CD4-positive, alpha-beta T cell treated with Interleukin-17A for 1 hour (primary cell): ENCODE measurements at regions not wholly inside any gene's neighbourhood (a gene's known extent, or its start where the extent isn't known, plus 50 kb on each side); places are given as distances from the start of the nearest gene placed in this dataset.
"Not testable (repeated sequence)": the region's sequence is repeated elsewhere in the genome, so short reads cannot be mapped to it uniquely, and the experiment has no call there.

ENCODE experiments used
- DNase-seq: peaks from one replicate; pipeline ENCODE4 v3.0.0-alpha.2; 2020

DNA sequence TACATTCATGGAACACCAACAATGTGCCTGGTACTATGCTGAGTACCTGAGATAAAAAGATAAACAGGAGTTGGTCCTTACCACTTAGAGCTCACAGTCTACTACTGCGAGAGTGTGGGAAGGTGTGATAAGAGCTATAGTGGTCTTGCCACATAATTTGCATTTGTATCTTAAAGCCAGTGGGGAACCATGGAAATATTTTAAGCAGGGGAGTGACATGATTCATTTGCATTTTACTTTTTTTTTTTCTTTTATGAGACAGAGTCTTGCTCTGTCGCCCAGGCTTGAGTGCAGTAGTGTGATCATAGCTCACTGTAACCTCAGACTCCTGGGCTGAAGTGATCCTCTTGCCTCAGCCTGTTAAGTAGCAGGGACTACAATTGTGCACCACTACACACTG lies 53.6 kb downstream of the SRGAP2 start:
- not testable (repeated sequence) for DNase-seq

DNA sequence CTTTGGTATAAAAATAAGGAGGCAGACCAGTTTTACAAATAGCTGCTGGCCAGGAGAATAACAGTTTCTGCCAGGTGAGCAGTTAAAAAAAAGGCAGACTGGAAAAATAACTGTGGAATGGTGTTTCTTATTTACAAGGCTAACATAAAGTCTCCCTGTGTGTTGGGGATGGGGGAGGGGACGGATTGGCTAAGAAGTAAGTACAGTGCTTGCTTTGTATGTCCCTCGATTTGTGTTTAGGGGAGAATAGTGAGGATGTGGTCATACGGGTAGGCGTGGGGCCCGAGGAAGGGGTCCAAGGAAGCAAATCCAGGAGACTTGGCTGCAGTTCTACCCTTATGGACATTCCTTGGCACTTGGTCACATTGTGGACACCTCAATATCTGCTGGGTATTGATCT lies 58.1 kb downstream of the SRGAP2 start:
- DNase-seq, result not testable (repeated sequence)

DNA sequence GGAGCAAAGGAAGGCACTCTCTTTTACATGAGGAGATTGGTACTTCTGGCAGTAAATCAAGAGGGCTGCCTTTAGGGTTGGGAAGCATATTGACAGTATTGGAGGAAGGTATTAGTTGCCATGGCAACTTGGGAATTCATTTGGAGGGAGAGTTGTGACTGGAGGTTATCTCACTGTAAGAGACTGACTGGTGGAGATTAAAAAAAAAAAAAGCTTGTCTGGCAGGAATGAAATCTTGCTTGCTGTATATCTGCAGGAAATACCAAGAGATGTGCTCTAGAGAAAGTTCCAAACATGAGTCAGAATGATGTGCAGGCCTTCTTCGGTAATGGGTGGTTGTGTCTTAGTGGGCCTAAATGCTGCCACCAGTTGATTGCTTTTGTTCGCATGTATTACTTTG lies 59.1 kb downstream of the SRGAP2 start:
- not testable (repeated sequence) for DNase-seq

DNA sequence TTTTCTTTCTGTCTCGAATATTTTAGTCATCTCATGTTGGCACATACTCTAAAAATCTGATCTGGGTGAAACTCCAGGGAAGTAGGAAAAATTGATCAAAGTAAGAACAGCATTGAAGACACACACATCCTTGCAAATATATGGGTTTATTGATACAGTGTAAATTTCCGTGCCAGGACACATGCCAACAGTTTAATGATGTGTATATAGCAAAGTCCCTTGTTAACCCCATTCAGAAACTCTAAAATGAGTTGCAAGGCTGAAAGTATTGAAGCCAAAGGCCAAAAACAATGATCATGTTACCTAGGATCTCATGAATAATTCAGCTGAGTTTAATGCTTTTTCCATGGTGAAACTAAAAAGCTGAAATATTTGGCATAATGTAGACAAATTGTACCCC lies 61.6 kb downstream of the SRGAP2 start:
- not testable (repeated sequence) for DNase-seq

DNA sequence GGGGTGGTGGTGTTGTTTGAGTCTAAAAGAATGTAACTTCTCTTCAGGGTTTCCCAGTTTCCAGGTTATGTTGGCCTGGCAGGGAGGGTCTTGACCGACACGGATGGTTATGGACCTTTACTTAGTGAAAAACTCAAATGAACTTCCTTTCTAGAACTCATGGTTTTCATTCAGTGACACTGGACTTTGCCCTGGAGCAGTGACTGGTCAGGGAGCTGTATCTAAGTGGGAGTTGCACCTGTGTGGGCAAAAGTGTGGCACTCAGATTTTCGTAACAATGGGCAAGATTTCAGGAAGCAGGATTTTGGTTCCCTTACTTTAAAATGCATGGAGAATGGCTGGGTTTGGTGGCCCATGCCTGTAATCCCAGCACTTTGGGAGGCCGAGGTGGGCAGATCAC lies 67.8 kb downstream of the SRGAP2 start:
- DNase-seq, result not testable (repeated sequence)

DNA sequence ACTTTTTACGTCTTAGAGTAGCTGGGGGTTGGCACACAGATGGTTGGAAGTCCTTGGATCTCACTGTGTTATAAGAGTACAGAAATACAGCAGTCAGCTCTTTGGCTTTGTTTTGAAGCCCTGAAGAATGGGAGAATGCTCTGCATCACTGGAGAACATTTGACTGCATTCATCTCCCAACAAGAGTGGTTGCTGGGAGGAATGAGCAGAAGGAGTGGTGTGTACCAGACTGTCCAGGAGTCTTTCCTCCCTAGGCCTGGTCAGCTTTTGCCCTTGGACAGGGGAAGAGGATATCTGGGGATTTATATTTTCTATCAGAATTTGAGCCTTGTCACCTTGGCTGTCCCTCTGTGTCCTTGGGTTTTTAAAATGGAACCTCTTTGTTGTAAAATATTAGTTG lies 69.8 kb downstream of the SRGAP2 start:
- DNase-seq, result not testable (repeated sequence)

DNA sequence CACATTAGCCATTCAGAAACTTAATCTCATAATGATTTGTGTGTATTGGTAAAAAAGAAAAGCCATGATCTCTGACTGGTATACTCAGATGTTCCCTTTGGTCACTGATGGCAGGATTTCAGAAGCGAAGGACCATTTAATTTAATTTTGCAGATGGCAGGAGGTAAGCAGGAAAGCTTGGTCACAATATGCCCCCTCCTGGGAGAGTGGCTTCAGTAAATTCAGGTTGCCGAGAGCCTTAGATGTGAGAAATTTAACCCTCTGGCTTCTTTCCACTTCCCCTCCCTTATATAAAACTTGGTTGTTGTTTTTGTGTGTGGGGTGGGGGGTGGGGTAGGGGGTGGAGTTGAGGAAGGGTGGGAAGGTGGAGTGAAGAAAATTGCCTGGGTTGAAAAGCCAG lies 72.8 kb downstream of the SRGAP2 start:
- DNase-seq, result not testable (repeated sequence)

DNA sequence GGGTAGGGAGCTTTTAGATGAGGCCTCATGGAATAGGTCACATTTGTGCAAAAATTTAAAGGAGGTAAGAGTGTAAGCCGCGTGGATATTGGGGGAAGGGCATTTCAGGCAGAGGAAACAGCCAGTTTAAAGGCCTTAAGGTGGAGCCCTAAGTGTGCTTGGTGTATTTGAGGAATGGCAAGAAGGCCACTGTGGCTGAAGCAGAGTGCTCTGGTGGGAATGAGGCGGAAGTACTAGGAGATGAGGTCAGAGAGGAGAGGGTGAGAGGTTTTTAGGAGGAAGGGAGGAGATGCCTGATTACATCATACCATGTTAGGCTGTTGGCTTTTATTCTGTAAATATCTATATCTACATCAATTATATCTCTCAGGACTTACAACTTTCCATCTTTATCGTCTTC lies 75.3 kb downstream of the SRGAP2 start:
- DNase-seq, result not testable (repeated sequence)

DNA sequence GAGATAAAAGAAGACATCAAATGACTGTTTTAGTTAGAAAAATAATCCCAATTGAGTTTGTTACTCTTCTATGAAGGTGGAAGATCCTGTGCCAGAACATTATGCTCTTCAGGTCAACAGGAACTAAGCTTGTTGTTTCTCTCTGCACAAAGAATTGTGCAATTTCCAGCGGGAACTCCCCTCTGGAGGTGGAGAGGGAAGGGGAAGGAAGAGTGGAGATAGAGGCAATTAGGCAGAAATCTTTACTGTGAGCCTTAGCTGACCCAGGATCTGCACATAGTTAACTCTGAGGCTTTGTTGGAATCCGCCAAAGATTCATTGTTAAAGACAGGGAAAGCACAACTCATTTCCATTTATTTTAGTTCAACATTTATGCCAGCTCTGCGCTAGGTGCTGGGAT lies 77.3 kb downstream of the SRGAP2 start:
- not testable (repeated sequence) for DNase-seq

DNA sequence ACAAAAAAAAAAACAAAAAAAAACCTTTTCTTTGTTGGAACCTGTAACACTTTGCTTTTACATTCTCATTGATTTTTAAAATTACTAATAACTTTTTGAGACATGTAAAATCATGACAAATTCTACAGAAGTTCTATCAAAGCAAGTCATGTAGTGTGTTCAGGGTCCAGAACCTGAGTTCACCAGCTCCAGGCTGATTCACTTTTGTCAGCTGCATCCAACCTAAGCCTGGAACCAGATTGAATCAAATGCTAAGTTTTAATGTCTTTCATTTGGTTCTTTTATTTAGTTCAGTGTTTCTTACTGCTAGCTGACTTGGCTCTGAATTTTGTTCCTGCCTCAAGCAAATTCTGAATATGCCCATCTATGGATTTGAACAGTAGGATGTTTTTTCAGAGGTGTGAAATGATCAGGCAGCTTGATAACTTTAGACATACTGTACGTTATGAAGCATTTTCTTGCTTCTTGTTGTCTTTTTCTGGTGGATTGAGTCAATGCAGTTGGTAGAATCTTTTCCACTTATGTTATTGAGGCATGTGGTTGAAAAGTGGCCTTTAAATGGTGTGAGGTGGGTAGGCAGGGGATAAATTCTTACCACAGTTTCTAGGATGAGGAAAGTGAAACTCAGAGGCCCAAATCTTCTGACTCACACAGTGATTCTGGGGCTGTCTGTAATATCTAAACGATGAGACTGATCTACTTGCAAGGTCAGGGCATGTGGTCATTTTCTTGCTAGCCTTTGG lies 78.7 kb downstream of the SRGAP2 start:
- DNase-seq, result not testable (repeated sequence)

DNA sequence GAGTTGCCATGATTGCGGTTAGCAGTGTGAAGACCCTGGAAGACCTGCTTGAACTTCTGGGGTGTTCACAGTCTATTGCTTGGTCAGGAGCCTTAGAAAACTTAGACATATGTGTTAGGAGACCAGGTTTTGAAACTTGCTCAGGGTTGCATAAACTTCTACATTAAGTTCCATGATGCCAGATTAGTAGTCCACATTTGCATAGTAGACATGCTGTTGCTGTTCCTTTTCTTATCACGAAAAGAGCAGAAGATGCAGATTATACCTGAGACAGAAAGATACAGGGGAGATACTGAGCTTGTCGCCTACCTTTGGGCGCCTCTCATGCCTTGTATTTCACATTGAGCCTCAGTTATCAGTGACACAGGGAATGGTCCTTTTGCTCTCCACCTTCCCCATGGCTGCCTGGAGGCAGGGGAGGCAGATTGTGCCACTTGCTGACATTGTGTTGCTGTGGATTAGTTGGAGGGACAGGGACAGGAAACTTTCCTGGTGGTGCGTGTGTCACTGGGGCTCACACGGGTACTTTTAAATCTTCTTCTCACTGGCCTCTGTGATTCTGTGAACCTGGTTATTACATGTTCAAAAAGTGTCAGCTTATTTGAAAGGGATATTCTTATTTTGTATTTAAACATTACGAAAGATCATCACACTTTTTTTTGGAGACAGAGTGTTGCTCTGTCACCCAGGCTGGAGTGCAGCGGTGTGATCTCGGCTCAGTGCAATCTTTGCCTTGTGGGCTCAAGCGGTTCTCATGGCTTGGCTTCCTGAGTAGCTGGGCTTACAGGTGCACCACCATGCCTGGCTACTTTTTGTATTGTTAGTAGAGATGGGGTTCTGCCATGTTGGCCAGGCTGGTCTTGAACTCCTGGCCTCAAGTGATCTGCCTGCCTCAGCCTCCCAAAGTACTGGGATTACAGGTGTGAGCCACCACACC lies 82.0 kb downstream of the SRGAP2 start:
- DNase-seq, result not testable (repeated sequence)

DNA sequence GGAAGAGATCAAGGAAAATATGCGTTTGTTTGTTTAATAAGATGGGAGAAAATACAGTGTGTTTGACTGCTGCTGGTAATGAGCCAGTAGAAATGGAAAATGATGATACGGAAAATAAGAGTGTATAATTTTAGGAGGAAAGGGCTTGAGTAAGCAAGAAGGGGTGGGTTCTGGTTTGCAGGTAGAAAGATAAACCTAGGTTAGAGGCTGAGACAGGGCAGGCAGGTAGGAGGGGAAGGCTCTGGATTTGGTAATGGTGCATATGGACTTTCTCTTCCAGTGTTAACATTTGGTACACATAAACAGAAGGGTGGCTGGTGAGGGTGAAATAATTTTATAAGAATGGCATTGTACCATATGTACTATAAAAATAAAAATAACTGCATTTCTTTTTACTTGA lies 84.4 kb downstream of the SRGAP2 start:
- DNase-seq, result not testable (repeated sequence)

DNA sequence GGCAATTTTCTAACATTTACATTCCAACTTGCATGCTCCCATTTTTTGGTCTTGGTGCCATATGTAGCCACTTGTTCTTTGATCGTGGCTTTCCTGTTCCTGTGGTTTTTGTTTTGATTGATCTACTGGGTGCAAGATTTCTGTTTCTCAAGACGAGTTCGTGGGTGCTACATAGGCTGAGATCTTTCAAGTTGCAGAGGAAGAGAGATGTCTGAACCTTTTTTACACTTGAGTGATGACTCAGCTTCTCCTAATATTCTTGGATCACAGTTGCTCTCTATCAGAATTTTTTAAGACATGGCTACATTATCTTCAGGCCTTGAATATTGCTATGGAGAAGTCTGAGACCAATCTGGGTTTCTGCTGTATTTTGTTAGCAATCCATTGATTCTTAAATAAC lies 85.1 kb downstream of the SRGAP2 start:
- not testable (repeated sequence) for DNase-seq

DNA sequence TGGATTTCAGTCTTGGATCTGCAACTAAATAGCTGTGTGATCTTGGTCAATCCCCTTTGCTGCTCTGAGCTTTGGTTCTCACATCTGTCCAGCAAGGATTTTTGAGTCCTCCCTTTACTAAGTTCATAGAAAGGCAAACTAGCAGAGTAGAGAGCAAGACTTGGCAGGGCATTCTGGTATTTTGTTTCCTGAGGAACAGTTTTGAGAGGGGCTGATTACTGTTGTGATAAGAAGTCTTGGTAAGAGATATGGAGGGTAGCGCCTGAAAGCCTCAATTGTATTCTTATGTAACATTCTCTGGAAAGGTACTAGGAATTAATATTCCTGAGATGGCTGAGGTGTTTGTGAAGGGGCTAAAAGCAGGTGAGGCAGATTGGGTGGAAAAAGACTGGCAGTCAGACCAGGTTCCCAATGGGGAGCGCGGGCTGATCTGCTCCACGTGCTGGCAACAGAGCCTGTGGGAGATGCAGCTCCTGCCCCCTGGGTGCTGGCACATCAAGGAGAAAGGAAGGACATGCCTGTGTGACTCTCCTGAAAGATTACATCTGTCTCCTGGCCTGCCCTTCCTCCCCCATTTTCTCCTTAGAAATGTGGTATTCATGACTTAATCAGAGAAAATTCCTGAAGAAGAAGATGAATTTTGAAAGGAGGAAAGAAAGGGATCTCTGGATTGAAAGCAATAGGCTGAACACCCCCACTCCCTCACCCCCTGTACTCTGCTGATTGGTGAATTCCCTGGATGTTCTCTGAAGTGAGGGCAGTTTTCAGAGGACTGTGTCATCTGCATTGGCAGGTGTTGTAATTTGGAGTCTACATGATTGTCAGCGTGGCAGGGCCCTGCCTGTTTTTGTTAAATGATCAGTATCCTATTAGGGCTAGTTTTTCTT lies 94.0 kb downstream of the SRGAP2 start:
- DNase-seq, result not testable (repeated sequence)

DNA sequence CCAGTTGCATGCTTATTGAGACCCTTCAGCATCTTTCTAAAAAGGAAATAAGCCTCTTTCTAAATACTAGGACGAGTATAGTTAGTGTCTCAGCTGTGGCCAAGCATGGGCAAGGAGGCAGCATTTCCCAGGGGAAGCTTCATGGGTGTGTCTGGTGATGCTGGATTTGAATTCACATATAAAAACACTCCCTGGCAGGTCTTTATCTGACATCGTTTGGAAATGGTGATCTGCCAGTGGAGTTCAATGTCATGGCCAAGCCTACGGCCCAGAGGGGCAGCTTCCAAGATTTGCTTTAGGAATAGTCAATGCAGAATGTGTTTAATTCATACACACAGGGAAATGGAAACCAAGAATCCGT lies 94.7 kb downstream of the SRGAP2 start:
- DNase-seq, result not testable (repeated sequence)

DNA sequence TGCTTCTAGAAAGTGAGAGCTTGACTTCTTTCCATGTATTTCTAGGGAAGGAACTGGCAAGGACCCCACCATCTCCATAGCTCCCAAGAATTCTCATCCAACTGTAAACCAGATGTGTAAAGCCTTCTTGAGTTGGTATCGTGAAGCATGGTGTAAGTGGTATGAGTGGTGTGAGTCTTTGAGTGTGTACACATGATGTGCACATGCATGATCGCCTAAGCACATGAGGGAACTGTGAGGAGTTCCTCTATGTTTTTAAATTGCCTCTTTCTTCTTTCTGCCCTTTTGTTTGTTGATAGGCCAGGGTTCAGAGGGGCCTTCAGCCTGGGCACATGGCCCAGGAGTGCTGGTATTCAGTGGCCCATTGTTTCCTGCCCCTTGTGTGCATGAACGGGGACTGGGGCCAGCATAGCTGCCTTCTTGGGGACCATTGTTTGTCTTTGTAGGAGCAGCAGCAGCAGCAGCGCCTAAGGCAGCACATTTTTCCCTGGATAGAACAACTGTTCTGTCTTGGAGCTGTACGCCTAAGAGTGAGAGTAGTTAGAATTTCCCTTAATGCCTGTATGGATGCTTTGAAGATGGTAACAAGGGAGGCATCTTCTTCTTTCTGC lies 95.9 kb downstream of the SRGAP2 start:
- DNase-seq, result not testable (repeated sequence)

DNA sequence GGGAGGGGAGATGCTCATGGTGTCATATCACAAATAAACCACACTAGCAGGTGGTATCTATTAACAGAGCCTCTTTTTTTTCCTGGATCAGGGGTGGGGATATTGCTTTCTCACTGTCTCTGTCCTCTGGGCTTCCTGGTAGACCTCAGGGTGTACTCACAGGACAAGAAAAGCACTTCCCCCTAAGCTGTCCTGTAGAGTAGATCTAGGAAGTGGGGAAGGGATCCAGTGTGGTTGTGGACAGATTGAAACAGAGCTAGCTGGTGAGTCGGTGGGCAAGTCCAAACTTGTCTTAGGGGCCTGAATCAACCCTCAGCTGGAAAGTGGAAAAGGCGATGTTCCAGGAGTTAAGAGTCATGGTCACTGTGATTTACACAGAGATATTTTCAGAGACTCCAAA lies 96.6 kb downstream of the SRGAP2 start:
- DNase-seq, result not testable (repeated sequence)

DNA sequence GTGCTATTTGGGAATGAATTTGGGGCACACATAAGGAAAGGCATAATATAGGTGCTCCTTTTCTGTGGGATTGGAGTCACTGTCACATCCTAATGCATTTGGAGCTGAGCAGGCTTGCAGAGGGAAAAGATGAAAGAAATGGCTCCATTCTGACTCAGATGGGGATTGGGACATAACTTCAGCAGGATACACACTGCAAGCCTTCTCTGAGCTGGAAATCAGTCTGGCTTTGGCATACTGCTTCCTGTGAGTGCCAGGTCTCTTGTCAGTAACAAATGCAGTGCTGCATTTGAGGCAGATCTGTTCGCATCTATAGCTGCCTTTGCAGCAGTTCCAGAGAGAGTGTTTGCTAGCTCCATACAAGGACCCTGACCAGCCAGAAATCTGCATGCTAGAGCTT lies 98.7 kb downstream of the SRGAP2 start:
- not testable (repeated sequence) for DNase-seq

DNA sequence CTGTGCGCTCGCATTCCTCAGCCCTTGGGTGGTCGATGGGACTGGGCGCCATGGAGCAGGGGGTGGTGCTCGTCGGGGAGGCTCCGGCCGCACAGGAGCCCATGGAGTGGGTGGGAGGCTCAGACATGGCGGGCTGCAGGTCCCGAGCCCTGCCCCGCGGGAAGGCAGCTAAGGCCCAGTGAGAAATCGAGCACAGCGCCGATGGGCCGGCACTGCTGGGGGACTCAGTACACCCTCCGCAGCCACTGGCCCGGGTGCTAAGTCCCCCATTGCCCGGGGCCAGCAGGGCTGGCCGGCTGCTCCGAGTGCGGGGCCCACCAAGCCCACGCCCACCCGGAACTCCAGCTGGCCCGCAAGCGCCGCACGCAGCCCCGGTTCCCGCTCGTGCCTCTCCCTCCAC lies 104.1 kb downstream of the SRGAP2 start:
- DNase-seq, result not testable (repeated sequence)

DNA sequence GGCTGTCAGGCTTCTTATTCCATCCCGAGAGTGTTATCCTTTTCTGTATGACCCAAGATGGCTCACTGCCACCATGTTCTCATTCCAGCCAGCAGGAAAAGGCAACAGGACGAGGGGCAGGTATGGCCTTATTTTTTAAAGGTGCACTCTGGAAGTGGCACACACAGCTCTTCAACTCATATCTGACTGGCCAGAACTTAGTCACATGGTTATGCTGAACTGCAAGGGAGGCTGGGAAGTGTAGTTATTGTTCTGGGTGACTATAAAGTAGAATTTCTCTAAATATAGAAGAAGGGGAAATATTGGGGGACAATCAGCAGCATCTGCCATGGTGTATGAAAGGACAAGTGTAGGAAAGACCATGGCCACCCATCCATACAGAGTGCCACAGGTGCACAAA lies 107.6 kb downstream of the SRGAP2 start:
- not testable (repeated sequence) for DNase-seq

DNA sequence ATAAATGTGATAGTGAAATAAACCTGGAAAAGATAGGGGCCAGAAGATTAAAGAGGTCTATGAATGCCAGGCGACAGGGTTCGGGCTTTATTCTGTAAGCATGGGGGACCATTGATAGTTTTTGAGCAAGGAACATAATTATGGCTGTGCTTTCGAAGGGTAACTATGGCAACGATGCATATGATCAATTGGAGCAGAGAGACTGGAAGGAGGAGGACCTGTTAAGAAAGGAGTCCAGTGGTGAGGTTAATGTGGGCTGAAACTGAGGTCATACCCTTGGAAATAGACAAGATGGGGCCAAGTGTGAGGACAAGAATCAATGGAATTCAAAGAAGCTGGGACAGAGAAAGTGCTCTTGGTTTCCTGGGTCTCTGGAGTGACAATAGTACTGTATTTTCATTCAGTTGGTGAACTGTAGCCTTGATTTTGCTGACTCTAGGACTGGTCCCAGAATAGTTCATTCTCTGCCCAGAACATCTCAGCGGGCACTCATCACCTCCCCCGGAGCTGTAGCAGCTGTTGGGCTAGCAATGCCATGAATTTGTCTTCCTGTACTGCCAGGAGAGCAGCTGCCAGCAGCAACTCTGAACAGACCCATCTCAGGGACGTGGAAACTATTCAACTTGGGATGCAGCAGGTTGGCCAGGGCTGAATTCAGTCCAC lies 108.4 kb downstream of the SRGAP2 start:
- DNase-seq, result not testable (repeated sequence)

DNA sequence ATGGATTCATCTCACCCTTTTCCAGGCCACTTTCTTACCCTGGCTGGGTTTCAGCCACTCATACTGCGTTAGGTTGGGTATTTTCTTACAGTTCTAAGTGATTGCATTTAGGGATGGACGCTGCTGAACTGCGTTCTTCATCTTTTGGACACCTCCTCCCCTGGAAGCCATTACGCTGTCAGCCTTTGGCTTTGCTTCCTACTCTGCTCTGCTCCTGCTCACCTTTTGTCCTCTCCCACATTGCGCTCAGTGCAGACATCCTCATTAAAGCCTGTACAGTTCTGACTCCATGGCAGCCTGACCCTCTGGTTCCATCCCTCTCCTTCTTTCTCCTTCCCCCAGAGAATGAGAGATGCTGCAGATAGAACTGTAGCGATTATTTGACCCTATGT lies 108.9 kb downstream of the SRGAP2 start:
- DNase-seq, result not testable (repeated sequence)
